GM20000 (cell line): ENCODE measurements at regions not wholly inside any gene's neighbourhood (a gene's known extent, or its start where the extent isn't known, plus 50 kb on each side); places are given as distances from the start of the nearest gene placed in this dataset.

Experiments used
- DNase-seq: peaks from one replicate; pipeline ENCODE4 v3.0.0; 2012; ENCODE audit warnings: low spot score
- CTCF ChIP-seq: IDR thresholded peaks from 2 replicates; pipeline ENCODE4 v1.5.1; 2012; ENCODE audit warnings: mild to moderate bottlenecking, control low read depth; ENCODE audit errors: extremely low read depth, missing control alignments

- no peak for TF ChIP-seq CTCF
- DNase-seq = no peak
These were observed 306.0 kb upstream of the ZNF507 start for GRCh38 chr19:32039440-32039839.

GRCh38 chr19:32040236-32040635, 305.2 kb upstream of the ZNF507 start:
- no peak for DNase-seq

GRCh38 chr19:32041681-32042292, 303.6 kb upstream of the ZNF507 start:
- no peak for TF ChIP-seq CTCF
- no peak for DNase-seq

More at GRCh38 chr19:32040236-32040635, 305.2 kb upstream of the ZNF507 start:
- TF ChIP-seq CTCF = no peak

GRCh38 chr19:32047788-32048187, 297.6 kb upstream of the ZNF507 start:
- TF ChIP-seq CTCF = no peak
- no peak for DNase-seq

- no peak for DNase-seq
- no peak for TF ChIP-seq CTCF
These were observed 292.0 kb upstream of the ZNF507 start for GRCh38 chr19:32053376-32053775.

GRCh38 chr19:32053861-32054260, 291.5 kb upstream of the ZNF507 start:
- TF ChIP-seq CTCF = no peak
- DNase-seq = no peak

GRCh38 chr19:32058131-32058530, 287.3 kb upstream of the ZNF507 start:
- no peak for TF ChIP-seq CTCF
- DNase-seq = no peak
